ENCODE measurements at regions not wholly inside any gene's neighbourhood (a gene's known extent, or its start where the extent isn't known, plus 50 kb on each side); places are given as distances from the start of the nearest gene placed in this dataset.

GRCh38 chr2:226671141-226671676 is 128.4 kb downstream of the IRS1 start:
- no peak for DNase-seq (ENCODE audit: low read depth in 1 of 2, low spot score in 1 of 2)
- 88% methylated on average over 4 of the region's 4 CpGs for WGBS (ENCODE audit: missing lambda C conversion rate)
- CTCF ChIA-PET: no interaction called here
- POLR2A ChIA-PET: no interaction called here
- FAIRE-seq: no peak
- H3K27ac ChIP-seq: no peak overlapping the region
- no peak for ATAC-seq
- peaks cover 12% of the 10 kb centered on the region; the same call in 2 of the 3 replicates for H3K4me1 ChIP-seq
- no peak overlapping the region for H3K4me2 ChIP-seq
- H3K4me3 ChIP-seq: no peak overlapping the region
- H3K9me3 ChIP-seq: no peaks in the 10 kb centered on the region
- TF ChIP-seq REST (IDR thresholded peaks at IDR 0.05) (no peak), CEBPB (IDR thresholded peaks at IDR 0.05) (0 out of 4 replicates have a peak, but pooled peaks of 1 of the 2 experiments have one; percentile 12), GATA3 (IDR thresholded peaks at IDR 0.05; ENCODE audit: borderline replicate concordance) (no peak)

DNA sequence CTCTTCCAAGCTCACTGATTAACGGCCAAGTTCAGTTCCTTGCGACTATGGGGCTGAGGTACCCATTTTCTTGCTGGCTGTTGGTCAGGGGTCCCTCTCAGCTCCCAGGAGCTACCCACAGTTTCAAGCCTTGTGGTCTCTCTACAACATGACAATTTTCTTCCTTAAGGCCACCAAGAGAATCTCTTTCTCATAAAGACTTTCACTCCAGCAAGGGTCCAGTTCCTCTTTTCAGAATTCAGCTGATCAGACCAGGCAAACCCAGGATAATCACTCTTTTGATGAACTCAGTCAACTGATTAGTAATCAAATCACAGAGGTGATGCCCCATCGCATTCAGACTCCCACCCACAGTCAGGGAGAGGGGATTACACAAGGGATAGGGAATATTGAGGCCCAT is 129.7 kb downstream of the IRS1 start:
- no peak for ATAC-seq
- no peak for TF ChIP-seq TP53 (CRISPR knock-in tag; IDR thresholded peaks at IDR 0.05)
- no peak for TF ChIP-seq ESRRA (IDR thresholded peaks at IDR 0.05; ENCODE audit: borderline replicate concordance, low read length)
- no peak for TF ChIP-seq MAFK (IDR thresholded peaks at IDR 0.05; ENCODE audit: partially characterized antibody)
- no peak for TF ChIP-seq NR3C1 (IDR thresholded peaks at IDR 0.05)
- no peak for TF ChIP-seq EHF (CRISPR knock-in tag; IDR thresholded peaks at IDR 0.05)
- Histone ChIP-seq H3K4me2 (no peak overlapping the region), H3K9me3 (no peaks in the 10 kb centered on the region), H3K4me3 (no peak overlapping the region), H3K27ac (no peak overlapping the region), H3K4me1 (peaks cover 12% of the 10 kb centered on the region; the same call in 2 of the 3 replicates)
- FAIRE-seq: no peak
- no peak for DNase-seq (ENCODE audit: low read depth in 1 of 2, low spot score in 1 of 2)
- ChIA-PET POLR2A (no interaction called here), CTCF (no interaction called here)
- WGBS (ENCODE audit: missing lambda C conversion rate): 81% methylated on average over 3 of the region's 3 CpGs

- no peak for FAIRE-seq
- no peak for TF ChIP-seq HMGXB4 (CRISPR knock-in tag; IDR thresholded peaks at IDR 0.05; ENCODE audit: borderline replicate concordance)
- TF ChIP-seq GATA3 (IDR thresholded peaks at IDR 0.05; ENCODE audit: borderline replicate concordance): no peak
- TF ChIP-seq, protein P1, sequence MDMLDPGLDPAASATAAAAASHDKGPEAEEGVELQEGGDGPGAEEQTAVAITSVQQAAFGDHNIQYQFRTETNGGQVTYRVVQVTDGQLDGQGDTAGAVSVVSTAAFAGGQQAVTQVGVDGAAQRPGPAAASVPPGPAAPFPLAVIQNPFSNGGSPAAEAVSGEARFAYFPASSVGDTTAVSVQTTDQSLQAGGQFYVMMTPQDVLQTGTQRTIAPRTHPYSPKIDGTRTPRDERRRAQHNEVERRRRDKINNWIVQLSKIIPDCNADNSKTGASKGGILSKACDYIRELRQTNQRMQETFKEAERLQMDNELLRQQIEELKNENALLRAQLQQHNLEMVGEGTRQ (IDR thresholded peaks at IDR 0.05): no peak
- no peak for TF ChIP-seq PHF8 (IDR thresholded peaks at IDR 0.05; ENCODE audit: borderline replicate concordance, low read depth)
- no peak for TF ChIP-seq ZC3H11A (IDR thresholded peaks at IDR 0.05)
- TF ChIP-seq, protein P2, sequence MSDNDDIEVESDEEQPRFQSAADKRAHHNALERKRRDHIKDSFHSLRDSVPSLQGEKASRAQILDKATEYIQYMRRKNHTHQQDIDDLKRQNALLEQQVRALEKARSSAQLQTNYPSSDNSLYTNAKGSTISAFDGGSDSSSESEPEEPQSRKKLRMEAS (IDR thresholded peaks at IDR 0.05): no peak
- no peak for TF ChIP-seq CHD4 (IDR thresholded peaks at IDR 0.05; ENCODE audit: borderline replicate concordance)
- TF ChIP-seq MAFK (IDR thresholded peaks at IDR 0.05; ENCODE audit: partially characterized antibody): no peak
- TF ChIP-seq, protein P3, sequence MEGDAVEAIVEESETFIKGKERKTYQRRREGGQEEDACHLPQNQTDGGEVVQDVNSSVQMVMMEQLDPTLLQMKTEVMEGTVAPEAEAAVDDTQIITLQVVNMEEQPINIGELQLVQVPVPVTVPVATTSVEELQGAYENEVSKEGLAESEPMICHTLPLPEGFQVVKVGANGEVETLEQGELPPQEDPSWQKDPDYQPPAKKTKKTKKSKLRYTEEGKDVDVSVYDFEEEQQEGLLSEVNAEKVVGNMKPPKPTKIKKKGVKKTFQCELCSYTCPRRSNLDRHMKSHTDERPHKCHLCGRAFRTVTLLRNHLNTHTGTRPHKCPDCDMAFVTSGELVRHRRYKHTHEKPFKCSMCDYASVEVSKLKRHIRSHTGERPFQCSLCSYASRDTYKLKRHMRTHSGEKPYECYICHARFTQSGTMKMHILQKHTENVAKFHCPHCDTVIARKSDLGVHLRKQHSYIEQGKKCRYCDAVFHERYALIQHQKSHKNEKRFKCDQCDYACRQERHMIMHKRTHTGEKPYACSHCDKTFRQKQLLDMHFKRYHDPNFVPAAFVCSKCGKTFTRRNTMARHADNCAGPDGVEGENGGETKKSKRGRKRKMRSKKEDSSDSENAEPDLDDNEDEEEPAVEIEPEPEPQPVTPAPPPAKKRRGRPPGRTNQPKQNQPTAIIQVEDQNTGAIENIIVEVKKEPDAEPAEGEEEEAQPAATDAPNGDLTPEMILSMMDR (IDR thresholded peaks at IDR 0.05): no peak
- TF ChIP-seq SREBF2 (IDR thresholded peaks at IDR 0.05): no peak
- TF ChIP-seq, protein P4, sequence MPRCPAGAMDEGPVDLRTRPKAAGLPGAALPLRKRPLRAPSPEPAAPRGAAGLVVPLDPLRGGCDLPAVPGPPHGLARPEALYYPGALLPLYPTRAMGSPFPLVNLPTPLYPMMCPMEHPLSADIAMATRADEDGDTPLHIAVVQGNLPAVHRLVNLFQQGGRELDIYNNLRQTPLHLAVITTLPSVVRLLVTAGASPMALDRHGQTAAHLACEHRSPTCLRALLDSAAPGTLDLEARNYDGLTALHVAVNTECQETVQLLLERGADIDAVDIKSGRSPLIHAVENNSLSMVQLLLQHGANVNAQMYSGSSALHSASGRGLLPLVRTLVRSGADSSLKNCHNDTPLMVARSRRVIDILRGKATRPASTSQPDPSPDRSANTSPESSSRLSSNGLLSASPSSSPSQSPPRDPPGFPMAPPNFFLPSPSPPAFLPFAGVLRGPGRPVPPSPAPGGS (IDR thresholded peaks at IDR 0.05): no peak
- TF ChIP-seq SMC3 (IDR thresholded peaks at IDR 0.05): no peak
- no peak for TF ChIP-seq EHMT2 (IDR thresholded peaks at IDR 0.05; ENCODE audit: low read depth)
- no peak for TF ChIP-seq CHD2 (IDR thresholded peaks at IDR 0.05; ENCODE audit: low read length, partially characterized antibody)
- TF ChIP-seq FOSL2 (IDR thresholded peaks at IDR 0.05): no peak
- TF ChIP-seq FOSL2 (CRISPR knock-in tag; IDR thresholded peaks at IDR 0.05): no peak
- no peak for TF ChIP-seq HOXB13 (CRISPR knock-in tag; IDR thresholded peaks at IDR 0.05; ENCODE audit: low read depth)
- TF ChIP-seq KDM1A (IDR thresholded peaks at IDR 0.05; ENCODE audit: low read depth): no peak
- no peak for TF ChIP-seq EP300 (IDR thresholded peaks at IDR 0.05)
- Histone ChIP-seq H3K27ac (no peak overlapping the region), H3K4me3 (no peak overlapping the region), H3K4me2 (no peak overlapping the region), H3K4me1 (peaks cover 12% of the 10 kb centered on the region; the same call in 2 of the 3 replicates), H3K9me3 (no peaks in the 10 kb centered on the region)
- POLR2A ChIA-PET: no interaction called here
- DNase-seq (ENCODE audit: low read depth in 1 of 2, low spot score in 1 of 2): no peak
- WGBS (ENCODE audit: missing lambda C conversion rate): 75% methylated on average over 4 of the region's 4 CpGs
- no peak for ATAC-seq
- CTCF ChIA-PET: no interaction called here
These were observed 130.4 kb downstream of the IRS1 start for GRCh38 chr2:226669249-226669648.

Data from A549 (cell line).